GM12878 (cell line): ENCODE measurements at regions not wholly inside any gene's neighbourhood (a gene's known extent, or its start where the extent isn't known, plus 50 kb on each side); places are given as distances from the start of the nearest gene placed in this dataset.

Source experiments
- ATAC-seq: fragments of 200-7000 bp; cut with Tn5 transposase; 3 replicates; pipeline ENCODE4 v1.9.1; 2020; ENCODE audit warnings: mild to moderate bottlenecking, moderate library complexity
- BruUV-seq: library from RNA; stranded (reverse); fragments of 400-500 nt; replicated peaks from 2 replicates; lab custom pipeline; 2021; lab: Mats Ljungman, UMichigan
- CTCF ChIA-PET: fragments of 300-600 bp; sonication (Branson Sonifier 250); formaldehyde crosslinking; extraction: SDS; loops from one replicate; lab custom pipeline; 2021; ENCODE audit warnings: inconsistent platforms; lab: Yijun Ruan, JAX
- POLR2A ChIA-PET: fragments of 350-600 bp; formaldehyde crosslinking; extraction: SDS; loops from one replicate; lab custom pipeline; 2021; ENCODE audit warnings: inconsistent platforms; lab: Charles Lee
- RAD21 ChIA-PET: fragments of 300-600 bp; sonication (Branson Sonifier 250); formaldehyde crosslinking; loops from one replicate; lab custom pipeline; 2023; ENCODE audit warnings: antibody characterized with exemption; ENCODE audit not compliant: unreplicated experiment; lab: Charles Lee
- SMC1A ChIA-PET: fragments of 300-600 bp; sonication (Branson Sonifier 250); formaldehyde crosslinking; loops from one replicate; lab custom pipeline; 2023; ENCODE audit not compliant: unreplicated experiment, uncharacterized antibody; lab: Charles Lee
- DNase-seq: peaks from one replicate; pipeline ENCODE4 v3.0.0-alpha.2; 2011; ENCODE audit warnings: low read depth, low spot score
- FAIRE-seq: peaks from 3 replicates; lab custom pipeline; 2011; peaks lifted over from hg19 to GRCh38; lab: Jason Lieb, UNC
- H2AFZ ChIP-seq: 2 replicates; pipeline ENCODE4 v1.6.0; 2011; ENCODE audit warnings: low read depth, low read length, control low read depth; ENCODE audit not compliant: control insufficient read depth
- H3K27ac ChIP-seq: 2 replicates; pipeline ENCODE4 v1.5.1; 2011; ENCODE audit warnings: control low read depth; ENCODE audit not compliant: control insufficient read depth, insufficient read depth
- H3K27me3 ChIP-seq, 2 experiments: replicated peaks in 1 of 2; 2 replicates each; pipeline versions ENCODE4 v1.6.0 to v1.6.1; 2011; ENCODE audit warnings: low read length in 1 of 2; ENCODE audit not compliant: control insufficient read depth in 2 of 2, insufficient read depth in 2 of 2
- H3K36me3 ChIP-seq, 2 experiments: 2 replicates each; pipeline ENCODE4 v1.5.1; 2011; ENCODE audit warnings: low read length in 1 of 2; ENCODE audit not compliant: control insufficient read depth in 2 of 2, insufficient read depth in 2 of 2
- H3K4me1 ChIP-seq: 2 replicates; pipeline ENCODE4 v1.6.1; 2011; ENCODE audit warnings: mild to moderate bottlenecking, low read length, moderate library complexity, mixed read lengths; ENCODE audit not compliant: control insufficient read depth, insufficient read depth
- H3K4me2 ChIP-seq: 2 replicates; pipeline ENCODE4 v1.6.0; 2011; ENCODE audit warnings: control low read depth; ENCODE audit not compliant: control insufficient read depth, insufficient read depth
- H3K4me3 ChIP-seq: fragments of 200-600 bp; sonication (generic); 2 replicates; pipeline ENCODE4 v1.5.1; 2016
- H3K79me2 ChIP-seq: 2 replicates; pipeline ENCODE4 v1.6.0; 2011; ENCODE audit warnings: low read length; ENCODE audit not compliant: control insufficient read depth, insufficient read depth
- H3K9ac ChIP-seq: 2 replicates; pipeline ENCODE4 v1.8.0; 2011; ENCODE audit warnings: low read length, control low read depth, mixed read lengths; ENCODE audit not compliant: control insufficient read depth, insufficient read depth
- H3K9me3 ChIP-seq: replicated peaks from 3 replicates; pipeline ENCODE4 v1.5.1; 2011; ENCODE audit warnings: mild to moderate bottlenecking, low read length; ENCODE audit not compliant: control insufficient read depth, insufficient read depth
- H4K20me1 ChIP-seq: 2 replicates; pipeline ENCODE4 v1.6.0; 2011; ENCODE audit not compliant: control insufficient read depth, insufficient read depth
- CHD4 ChIP-seq: fragments of 200-600 bp; sonication (generic); IDR thresholded peaks from 2 replicates; pipeline ENCODE4 v1.6.1; 2016; ENCODE audit warnings: mild to moderate bottlenecking
- SMC3 ChIP-seq: IDR thresholded peaks from 2 replicates; pipeline ENCODE4 v1.6.1; 2011; ENCODE audit warnings: low read length, improper control_type of control experiment, borderline replicate concordance
- ZNF274 ChIP-seq: IDR thresholded peaks from one replicate; pipeline ENCODE4 v1.8.0; 2011; ENCODE audit not compliant: insufficient read length, insufficient read depth
- ZNF592 ChIP-seq: fragments of 450-650 bp; IDR thresholded peaks from 2 replicates; pipeline ENCODE4 v1.6.1; 2017; ENCODE audit warnings: mild to moderate bottlenecking, moderate library complexity
- WGBS: methylation state at CpG from one replicate; pipeline ENCODE4 v1.1.6; 2016; ENCODE audit warnings: low lambda C conversion rate; ENCODE audit not compliant: insufficient replicate concordance, insufficient coverage; ENCODE audit errors: missing lambda C conversion rate; 5-methylcytosine and 5-hydroxymethylcytosine counted together
- in situ Hi-C: fragments of 300-500 bp; cut with MboI; formaldehyde crosslinking; loops from 9 replicates; pipeline ENCODE4 v1.14.3; 2018; ENCODE audit warnings: mixed read lengths
- intact Hi-C: fragments of 100-400 bp; cut with micrococcal nuclease; formaldehyde crosslinking; loops from one replicate; pipeline ENCODE4 v1.14.2; 2022; ENCODE audit not compliant: unreplicated experiment
- TF ChIP-seq, protein P1 (sequence below): IDR thresholded peaks from 2 replicates; pipeline ENCODE4 v1.6.1; 2011; ENCODE audit warnings: borderline replicate concordance, low read depth, mild to moderate bottlenecking, moderate library complexity, low read length; ENCODE audit not compliant: insufficient read depth, poor library complexity, severe bottlenecking

DNA sequence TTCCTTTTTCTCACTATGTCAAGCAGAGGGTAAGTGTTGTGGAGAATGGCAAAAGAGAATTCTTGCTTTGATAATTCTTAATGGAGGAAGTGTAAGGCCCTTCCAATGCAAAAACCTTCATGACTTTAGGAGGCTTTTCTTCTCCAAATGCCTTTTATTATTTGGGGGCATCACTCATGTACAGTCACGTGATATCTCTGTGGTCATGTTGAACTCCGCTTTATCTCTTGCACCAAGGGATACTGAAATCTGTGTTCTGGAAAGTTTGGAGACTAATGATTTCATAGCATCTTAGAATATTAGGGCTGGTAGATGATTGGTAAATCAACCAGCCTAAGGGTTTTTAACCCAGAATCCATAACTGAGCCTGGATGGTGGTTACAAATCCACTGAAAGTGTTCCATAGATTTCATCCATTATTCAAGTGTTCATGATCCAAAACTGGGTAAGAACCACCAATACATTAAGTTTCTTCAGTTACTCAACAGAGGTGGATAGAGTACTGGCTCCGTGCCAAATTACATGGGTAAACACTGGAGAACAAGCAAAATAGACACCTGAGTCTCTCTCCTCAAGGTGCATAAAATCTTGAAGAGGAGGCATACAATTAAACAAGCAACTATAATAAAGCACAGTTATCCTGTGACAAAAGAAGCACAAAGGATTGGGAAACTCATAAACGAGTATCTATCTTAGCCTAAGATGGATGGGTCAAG, 169.6 kb upstream of the EPHA4 start:
- DNase-seq (no peak), ATAC-seq (no peak), FAIRE-seq (no peak)
- Histone ChIP-seq H3K27ac (no peak overlapping the region), H3K9me3 (no peaks in the 10 kb centered on the region), H3K4me1 (no peaks in the 10 kb centered on the region), H2AFZ (no peak overlapping the region), H3K4me2 (no peak overlapping the region), H3K27me3 (no peaks in the 10 kb centered on the region), H3K36me3 (no peaks in the 10 kb centered on the region), H3K79me2 (no peaks in the 10 kb centered on the region), H4K20me1 (no peaks in the 10 kb centered on the region), H3K4me3 (no peak overlapping the region), H3K9ac (no peak overlapping the region)
- ChIA-PET SMC1A (no interaction called here), RAD21 (no interaction called here), CTCF (no interaction called here), POLR2A (no interaction called here)
- BruUV-seq = no TSS peak
- in situ Hi-C loops = no loop called here
- 9% methylated on average over 4 of the region's 4 CpGs for WGBS
- no peak for TF ChIP-seq CHD4
- intact Hi-C loops = no loop called here

DNA sequence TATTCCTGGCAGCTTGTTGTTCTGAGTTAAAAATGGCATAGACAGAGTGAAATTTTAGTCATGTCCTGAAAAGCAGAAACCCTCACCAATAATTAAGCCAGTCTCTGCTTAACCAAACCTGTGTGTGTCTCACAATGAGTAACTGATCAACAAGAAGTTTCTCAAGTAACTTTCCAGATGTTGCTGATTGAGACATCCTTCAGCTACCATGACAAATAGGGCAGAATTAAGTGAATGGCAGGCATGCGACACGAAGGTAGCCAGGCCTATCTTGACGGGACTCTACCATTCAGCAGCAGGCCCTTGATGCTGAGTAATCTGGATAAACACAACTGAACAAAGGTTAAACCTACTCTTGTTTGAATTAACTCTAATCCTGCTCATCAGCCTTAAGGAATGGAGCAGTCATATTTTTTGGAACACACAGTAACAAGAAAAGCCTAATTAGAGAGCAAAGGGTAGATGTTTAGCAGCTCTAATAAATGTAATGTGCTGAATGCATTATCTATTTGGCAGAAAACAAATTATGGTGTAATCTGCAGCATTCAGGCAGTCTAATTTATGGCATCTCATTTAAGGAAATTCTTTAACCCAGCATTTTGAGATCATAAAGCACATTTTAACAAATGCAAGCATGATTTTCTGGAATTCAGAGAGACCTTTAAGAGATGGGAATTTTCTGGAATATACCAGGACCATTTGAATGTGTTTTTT, 159.5 kb upstream of the EPHA4 start:
- Histone ChIP-seq H3K4me3 (no peak overlapping the region), H3K4me2 (no peak overlapping the region), H3K9me3 (no peaks in the 10 kb centered on the region), H3K4me1 (no peaks in the 10 kb centered on the region), H3K27ac (no peak overlapping the region), H3K9ac (no peak overlapping the region), H3K27me3 (no peaks in the 10 kb centered on the region), H3K36me3 (no peaks in the 10 kb centered on the region), H3K79me2 (no peaks in the 10 kb centered on the region), H4K20me1 (no peaks in the 10 kb centered on the region), H2AFZ (no peak overlapping the region)
- BruUV-seq = no TSS peak
- ATAC-seq (peak; percentile 61), DNase-seq (peak; percentile 16), FAIRE-seq (no peak)
- intact Hi-C loops = no loop called here
- RAD21 ChIA-PET = no interaction called here
- SMC1A ChIA-PET = interaction anchor here (1.2 kb wide), 1 partner anchor 23 kb away, joined by 3 read pairs; no protein-coding TSS in a partner anchor
- POLR2A ChIA-PET = no interaction called here
- 0% methylated on average over 3 of the region's 3 CpGs for WGBS
- CTCF ChIA-PET = no interaction called here
- in situ Hi-C loops = no loop called here
- TF ChIP-seq ZNF592 (no peak), SMC3 (no peak), ZNF274 (no peak)
- TF ChIP-seq, protein P1, sequence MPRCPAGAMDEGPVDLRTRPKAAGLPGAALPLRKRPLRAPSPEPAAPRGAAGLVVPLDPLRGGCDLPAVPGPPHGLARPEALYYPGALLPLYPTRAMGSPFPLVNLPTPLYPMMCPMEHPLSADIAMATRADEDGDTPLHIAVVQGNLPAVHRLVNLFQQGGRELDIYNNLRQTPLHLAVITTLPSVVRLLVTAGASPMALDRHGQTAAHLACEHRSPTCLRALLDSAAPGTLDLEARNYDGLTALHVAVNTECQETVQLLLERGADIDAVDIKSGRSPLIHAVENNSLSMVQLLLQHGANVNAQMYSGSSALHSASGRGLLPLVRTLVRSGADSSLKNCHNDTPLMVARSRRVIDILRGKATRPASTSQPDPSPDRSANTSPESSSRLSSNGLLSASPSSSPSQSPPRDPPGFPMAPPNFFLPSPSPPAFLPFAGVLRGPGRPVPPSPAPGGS = peak; percentile 80
